HEK293 (cell line): ENCODE measurements at regions not wholly inside any gene's neighbourhood (a gene's known extent, or its start where the extent isn't known, plus 50 kb on each side); places are given as distances from the start of the nearest gene placed in this dataset.

ENCODE experiments used
- HOXA7 ChIP-seq: sonication (generic); formaldehyde crosslinking; IDR thresholded peaks from 2 replicates; pipeline ENCODE4 v1.8.1; 2022; ENCODE audit warnings: missing genetic modification reagents, borderline replicate concordance
- MZF1 ChIP-seq: fragments of 450-650 bp; formaldehyde crosslinking; IDR thresholded peaks from 2 replicates; pipeline ENCODE4 v1.5.1; 2017; ENCODE audit warnings: missing biosample characterization, missing genetic modification characterization, borderline replicate concordance
- OVOL3 ChIP-seq: fragments of 450-650 bp; formaldehyde crosslinking; IDR thresholded peaks from 2 replicates; pipeline ENCODE4 v1.5.1; 2016; ENCODE audit warnings: missing biosample characterization, missing genetic modification characterization
- TCF7L2 ChIP-seq: IDR thresholded peaks from 2 replicates; pipeline ENCODE4 v1.6.1; 2011; ENCODE audit warnings: low read depth, mild to moderate bottlenecking, inconsistent platforms, low read length, moderate library complexity, borderline replicate concordance
- ZBTB17 ChIP-seq: fragments of 450-650 bp; formaldehyde crosslinking; IDR thresholded peaks from 2 replicates; pipeline ENCODE4 v1.5.1; 2016; ENCODE audit warnings: missing biosample characterization, missing genetic modification characterization
- ZBTB20 ChIP-seq: fragments of 450-650 bp; formaldehyde crosslinking; IDR thresholded peaks from 2 replicates; pipeline ENCODE4 v1.5.1; 2016; ENCODE audit warnings: missing biosample characterization, missing genetic modification characterization
- ZFP3 ChIP-seq: fragments of 450-650 bp; formaldehyde crosslinking; IDR thresholded peaks from 2 replicates; pipeline ENCODE4 v1.5.1; 2016; ENCODE audit warnings: low read depth, missing biosample characterization, missing genetic modification characterization
- ZNF121 ChIP-seq: fragments of 450-650 bp; formaldehyde crosslinking; IDR thresholded peaks from 2 replicates; pipeline ENCODE4 v1.5.1; 2016; ENCODE audit warnings: missing biosample characterization, missing genetic modification characterization
- ZNF274 ChIP-seq, 2 experiments: fragments of 200-500 bp in 1 of 2; fragments of 450-650 bp in 1 of 2; sonication (Bioruptor generic) in 1 of 2; formaldehyde crosslinking in 1 of 2; IDR thresholded peaks; 2 replicates each; pipeline versions ENCODE4 v1.5.1 to v1.6.1; 2014 to 2016; ENCODE audit warnings: borderline replicate concordance in 1 of 2, inconsistent platforms in 1 of 2, low read length in 1 of 2, missing biosample characterization in 1 of 2, missing genetic modification characterization in 1 of 2
- ZNF350 ChIP-seq: fragments of 450-650 bp; formaldehyde crosslinking; IDR thresholded peaks from 2 replicates; pipeline ENCODE4 v1.5.0; 2017; ENCODE audit warnings: missing biosample characterization, mild to moderate bottlenecking, missing genetic modification characterization
- TF ChIP-seq, protein P1 (sequence below): fragments of 450-650 bp; formaldehyde crosslinking; IDR thresholded peaks from 2 replicates; pipeline ENCODE4 v1.5.1; 2016; ENCODE audit warnings: missing biosample characterization, missing genetic modification characterization

- TF ChIP-seq ZBTB20 (tag by site-specific recombination) (no peak), HOXA7 (CRISPR knock-in tag) (no peak), ZNF274 (IDR thresholded peaks at IDR 0.05; ENCODE audit: low read length) (no peak), ZNF274 (tag by site-specific recombination; IDR thresholded peaks at IDR 0.05; ENCODE audit: borderline replicate concordance) (no peak), ZBTB17 (tag by site-specific recombination) (no peak), MZF1 (tag by site-specific recombination) (no peak), TCF7L2 (no peak), ZFP3 (tag by site-specific recombination) (no peak), OVOL3 (no peak), ZNF121 (tag by site-specific recombination) (no peak), ZNF350 (no peak)
- TF ChIP-seq, protein P1, sequence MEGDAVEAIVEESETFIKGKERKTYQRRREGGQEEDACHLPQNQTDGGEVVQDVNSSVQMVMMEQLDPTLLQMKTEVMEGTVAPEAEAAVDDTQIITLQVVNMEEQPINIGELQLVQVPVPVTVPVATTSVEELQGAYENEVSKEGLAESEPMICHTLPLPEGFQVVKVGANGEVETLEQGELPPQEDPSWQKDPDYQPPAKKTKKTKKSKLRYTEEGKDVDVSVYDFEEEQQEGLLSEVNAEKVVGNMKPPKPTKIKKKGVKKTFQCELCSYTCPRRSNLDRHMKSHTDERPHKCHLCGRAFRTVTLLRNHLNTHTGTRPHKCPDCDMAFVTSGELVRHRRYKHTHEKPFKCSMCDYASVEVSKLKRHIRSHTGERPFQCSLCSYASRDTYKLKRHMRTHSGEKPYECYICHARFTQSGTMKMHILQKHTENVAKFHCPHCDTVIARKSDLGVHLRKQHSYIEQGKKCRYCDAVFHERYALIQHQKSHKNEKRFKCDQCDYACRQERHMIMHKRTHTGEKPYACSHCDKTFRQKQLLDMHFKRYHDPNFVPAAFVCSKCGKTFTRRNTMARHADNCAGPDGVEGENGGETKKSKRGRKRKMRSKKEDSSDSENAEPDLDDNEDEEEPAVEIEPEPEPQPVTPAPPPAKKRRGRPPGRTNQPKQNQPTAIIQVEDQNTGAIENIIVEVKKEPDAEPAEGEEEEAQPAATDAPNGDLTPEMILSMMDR (tag by site-specific recombination): no peak
Observed at GRCh38 chr1:88571506-88571905, 112.6 kb upstream of the PKN2 start.
